Cardiac septum (tissue), 1 donor: ENCODE measurements at regions not wholly inside any gene's neighbourhood (a gene's known extent, or its start where the extent isn't known, plus 50 kb on each side); places are given as distances from the start of the nearest gene placed in this dataset.

Experiments
- DNase-seq: peaks from one replicate; pipeline ENCODE4 v3.0.0-alpha.2; 2020; ENCODE audit warnings: low spot score
- intact Hi-C: fragments of 100-400 bp; cut with DNase I; formaldehyde crosslinking; loops from one replicate; pipeline ENCODE4 v1.14.0; 2022
- donor health status: DM: no; HTN: no; CAD: no.

DNA sequence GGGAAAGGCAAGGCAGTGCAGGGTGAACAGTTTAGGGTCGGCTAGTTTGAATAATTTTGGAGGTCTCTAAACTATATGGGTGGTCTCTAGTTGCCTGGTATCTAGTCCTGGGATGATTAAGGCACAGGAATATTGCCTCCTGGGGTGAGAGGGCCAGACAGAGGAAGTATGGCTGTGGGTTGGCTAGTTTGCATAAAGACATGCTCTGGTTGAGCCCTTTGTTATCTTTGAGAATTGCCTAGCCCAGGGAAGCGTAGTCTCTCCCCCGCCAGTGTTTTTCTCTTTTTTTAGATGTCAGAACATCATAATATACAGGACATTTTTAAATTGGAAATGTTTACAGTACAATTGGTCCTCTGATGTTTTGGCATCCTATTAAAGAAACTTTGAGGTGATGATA is 163.5 kb downstream of the PWWP3B start:
- intact Hi-C loops = no loop called here
- no peak for DNase-seq

- intact Hi-C loops = no loop called here
- DNase-seq = no peak
Observed at GRCh38 chrX:106341823-106342222, 173.7 kb downstream of the PWWP3B start.

DNA sequence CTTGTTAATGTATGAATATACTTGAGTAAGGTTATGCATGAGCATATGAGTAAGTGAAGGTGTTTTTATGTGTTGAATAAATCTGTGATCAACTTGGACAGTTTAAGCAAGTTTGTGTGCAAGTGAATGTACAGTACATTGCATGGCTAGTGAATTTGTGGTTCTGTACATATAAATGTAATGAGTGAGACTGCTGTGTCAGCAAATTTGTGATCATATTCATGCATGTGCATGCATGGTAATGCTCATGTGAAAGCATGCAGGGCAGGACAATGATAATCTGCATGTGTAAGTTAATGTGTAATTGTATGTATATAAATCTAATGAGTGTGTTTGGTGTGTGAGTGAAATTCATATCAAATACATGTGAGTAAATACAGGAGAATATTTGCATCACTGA is 188.5 kb downstream of the PWWP3B start:
- intact Hi-C loops = no loop called here
- DNase-seq = no peak

DNA sequence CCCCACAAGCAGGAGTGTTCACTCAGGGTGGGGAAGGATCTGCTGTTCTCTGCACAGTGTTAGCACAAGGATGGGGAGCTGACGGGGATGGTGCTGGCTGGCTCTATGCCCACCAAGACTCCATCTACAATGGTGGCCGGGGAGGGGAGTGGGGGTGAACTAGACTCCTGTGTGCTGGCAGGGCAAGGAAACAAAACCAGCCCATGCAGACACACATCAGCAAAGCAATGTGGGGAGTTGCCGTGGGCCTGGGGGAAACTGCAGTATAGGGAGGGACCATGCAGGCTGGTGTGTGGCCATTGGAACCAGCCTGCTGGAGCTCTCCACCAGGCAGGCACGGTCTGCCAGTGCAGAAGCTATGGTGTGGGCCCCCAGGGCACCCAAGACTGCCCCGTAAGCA is 195.1 kb downstream of the PWWP3B start:
- no peak for DNase-seq
- intact Hi-C loops = no loop called here

- intact Hi-C loops = no loop called here
- no peak for DNase-seq
Observed at GRCh38 chrX:106378616-106379015, 210.5 kb downstream of the PWWP3B start.

- DNase-seq = no peak
- intact Hi-C loops = loop anchor here (10.0 kb wide), 1 partner anchor 357 kb away; the partner anchor contains the start of gene SERPINA7
Observed at GRCh38 chrX:106391284-106391911, 220.4 kb upstream of the RADX start.

GRCh38 chrX:106392346-106392745 is 219.4 kb upstream of the RADX start:
- intact Hi-C loops = loop anchor here (10.0 kb wide), 1 partner anchor 358 kb away; the partner anchor contains the start of gene SERPINA7
- DNase-seq = no peak

DNA sequence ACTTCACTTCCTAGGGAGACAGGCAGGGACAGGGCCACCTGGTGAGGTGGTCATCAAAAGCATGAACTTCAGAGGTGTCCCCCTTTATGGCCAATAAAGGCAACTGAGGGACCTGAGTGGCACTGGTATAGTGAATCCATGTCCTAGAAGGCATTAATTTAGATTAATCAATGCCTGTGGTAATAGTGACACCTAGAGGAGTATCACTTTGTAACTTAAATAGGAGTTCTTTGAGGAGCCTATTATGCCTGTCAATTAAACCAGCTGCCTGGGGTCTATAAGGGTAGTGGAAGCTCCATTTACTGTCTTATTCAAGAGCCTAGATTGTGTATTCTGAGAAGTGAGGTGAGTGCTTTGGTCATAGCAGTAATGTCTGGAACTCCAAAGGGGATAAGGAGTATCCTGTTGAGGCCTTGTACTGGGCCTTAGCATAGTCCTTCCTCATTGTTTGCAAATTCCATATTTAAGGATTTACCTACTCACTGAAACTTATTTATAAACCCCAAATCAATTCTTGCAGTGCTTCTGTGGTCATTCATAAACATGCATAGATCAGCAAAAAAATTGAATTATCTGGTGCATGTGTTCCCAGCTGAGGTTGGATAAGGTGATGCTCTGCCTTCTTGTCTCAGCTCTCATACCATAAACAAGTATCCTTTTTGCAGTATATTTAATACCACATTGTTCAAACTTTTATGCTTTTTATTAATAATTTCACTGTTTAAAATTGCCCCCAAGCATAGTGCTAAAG is 213.8 kb upstream of the RADX start:
- intact Hi-C loops = loop anchor here (10.0 kb wide), 1 partner anchor 363 kb away; the partner anchor contains the start of gene SERPINA7
- DNase-seq = no peak

DNA sequence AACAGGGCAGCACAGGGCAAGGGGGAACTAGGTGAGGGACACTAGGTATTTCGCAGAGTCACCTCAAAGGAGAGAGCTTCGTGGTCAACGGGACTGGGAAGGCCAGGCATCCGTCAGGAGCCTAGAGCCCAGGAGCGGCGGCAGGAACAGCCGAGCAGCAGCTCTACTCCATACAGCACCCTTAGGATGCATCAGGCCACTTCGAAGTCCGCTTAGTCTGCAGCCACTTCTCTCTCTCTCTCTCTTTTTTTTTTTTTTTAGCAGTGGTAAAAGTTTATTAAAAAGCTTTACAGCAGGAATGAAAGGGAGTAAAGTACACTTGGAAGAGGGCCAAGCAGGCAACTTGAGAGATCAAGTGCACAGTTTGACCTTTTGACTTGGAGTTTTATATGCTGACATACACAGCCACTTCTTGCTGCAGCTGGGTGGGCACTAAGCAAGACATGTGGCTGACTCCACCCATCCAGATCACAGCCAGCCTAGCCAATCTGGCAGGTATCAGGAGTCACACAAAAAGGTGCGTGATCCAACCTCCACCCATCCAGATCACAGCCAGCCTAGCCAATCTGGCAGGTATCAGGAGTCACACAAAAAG is 209.7 kb upstream of the RADX start:
- intact Hi-C loops = no loop called here
- no peak for DNase-seq

- intact Hi-C loops = no loop called here
- DNase-seq = no peak
Observed at GRCh38 chrX:106404512-106404911, 207.3 kb upstream of the RADX start.

GRCh38 chrX:106415276-106415895 is 196.4 kb upstream of the RADX start:
- no peak for DNase-seq
- intact Hi-C loops = no loop called here

DNA sequence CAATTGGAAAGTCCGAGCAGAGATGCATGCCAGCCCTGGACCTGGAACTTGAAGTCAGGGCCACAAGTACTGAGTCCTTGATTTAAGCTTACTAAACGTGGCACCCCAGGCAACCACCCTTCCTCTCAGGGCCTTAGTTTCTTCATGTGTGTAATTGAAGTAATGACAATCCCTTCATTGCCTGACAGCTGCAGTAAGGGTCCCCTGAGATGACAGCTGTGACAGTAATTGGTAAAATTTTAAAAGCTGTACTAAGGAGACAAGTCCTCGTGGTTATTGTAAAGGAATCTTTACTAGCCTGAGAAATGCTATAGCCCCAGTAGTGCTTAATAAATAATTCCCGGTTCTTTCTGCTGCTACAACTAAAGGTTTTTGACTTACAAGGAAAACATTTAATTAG is 175.1 kb upstream of the RADX start:
- intact Hi-C loops = no loop called here
- DNase-seq = no peak

DNA sequence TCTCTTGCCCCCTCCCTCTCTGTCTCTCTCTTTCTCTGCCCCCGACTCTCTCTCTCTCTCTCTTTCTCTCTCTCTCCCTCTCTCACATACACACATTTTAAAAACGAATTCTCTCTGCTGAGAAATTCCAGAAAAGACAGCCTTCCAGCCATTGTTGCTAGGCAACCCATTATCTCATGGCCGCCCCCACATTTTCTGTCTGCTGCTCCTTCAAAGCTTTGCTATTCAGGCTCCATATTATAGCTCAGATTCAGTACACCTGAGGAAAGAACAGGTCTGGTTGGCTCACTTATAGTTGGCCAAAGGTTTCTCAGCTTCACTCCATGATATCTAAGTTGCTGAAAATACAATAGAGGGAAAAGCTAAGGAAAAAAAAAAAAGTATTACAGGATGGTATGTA is 174.4 kb upstream of the RADX start:
- intact Hi-C loops = no loop called here
- no peak for DNase-seq

- intact Hi-C loops = no loop called here
Observed at GRCh38 chrX:106450405-106450804, 161.4 kb upstream of the RADX start.

GRCh38 chrX:106451933-106452332 is 159.8 kb upstream of the RADX start:
- no peak for DNase-seq
- intact Hi-C loops = no loop called here

More at GRCh38 chrX:106450405-106450804, 161.4 kb upstream of the RADX start:
- DNase-seq = no peak

DNA sequence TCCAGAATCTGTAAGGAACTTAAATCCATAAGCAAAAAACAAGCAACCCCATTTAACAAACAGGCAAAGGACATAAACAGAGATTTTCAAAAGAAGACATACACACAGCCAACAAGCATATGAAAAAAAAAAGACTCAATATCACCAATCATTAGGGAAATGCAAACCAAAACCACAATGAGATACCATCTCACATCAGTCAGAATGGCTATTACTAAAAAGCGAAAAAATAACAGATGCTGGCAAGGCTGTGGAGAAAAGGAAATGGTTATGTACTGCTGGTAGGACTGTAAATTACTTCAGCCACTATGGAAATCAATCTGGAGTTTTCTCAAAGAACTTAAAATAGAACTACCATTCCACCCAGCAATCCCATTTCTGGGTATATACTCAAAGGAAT is 156.8 kb upstream of the RADX start:
- intact Hi-C loops = no loop called here
- no peak for DNase-seq

- no peak for DNase-seq
- intact Hi-C loops = no loop called here
Observed at GRCh38 chrX:106457802-106458201, 154.0 kb upstream of the RADX start.

GRCh38 chrX:106467422-106467821 is 144.4 kb upstream of the RADX start:
- intact Hi-C loops = no loop called here
- no peak for DNase-seq

- no peak for DNase-seq
- intact Hi-C loops = no loop called here
Observed at GRCh38 chrX:106467943-106468342, 143.8 kb upstream of the RADX start.

DNA sequence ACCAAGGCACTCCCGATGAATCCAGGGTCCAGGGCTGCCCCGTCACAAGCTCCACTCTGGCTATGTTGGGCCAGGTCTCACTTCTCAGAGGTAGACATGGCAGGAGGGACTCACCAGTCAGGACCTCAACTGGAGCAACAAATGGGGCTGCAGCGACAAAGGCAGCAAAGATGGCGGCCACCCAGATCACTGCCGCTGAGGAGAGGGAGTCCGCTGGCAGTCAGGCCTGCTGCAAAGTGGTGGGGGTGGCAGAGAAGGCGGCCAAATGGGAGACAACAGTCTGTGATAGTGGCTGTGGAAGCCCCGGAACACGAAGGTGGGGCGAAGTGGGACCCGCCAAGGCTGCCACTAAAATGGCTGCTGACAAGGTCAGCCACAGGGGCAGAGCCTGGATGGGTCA is 143.3 kb upstream of the RADX start:
- no peak for DNase-seq
- intact Hi-C loops = no loop called here
